K562 (cell line): ENCODE measurements at regions not wholly inside any gene's neighbourhood (a gene's known extent, or its start where the extent isn't known, plus 50 kb on each side); places are given as distances from the start of the nearest gene placed in this dataset.

Experiments
- BCOR ChIP-seq: fragments of 450-650 bp; IDR thresholded peaks from 2 replicates; pipeline ENCODE4 v1.6.1; 2016
- CBFB ChIP-seq: sonication (generic); formaldehyde crosslinking; IDR thresholded peaks from 2 replicates; pipeline ENCODE4 v1.4.0; 2020; ENCODE audit warnings: mild to moderate bottlenecking, missing genetic modification reagents
- ELF2 ChIP-seq: fragments of 250-450 bp; sonication (Bioruptor Pico); IDR thresholded peaks from 2 replicates; pipeline ENCODE4 v1.5.0; 2021; ENCODE audit warnings: mild to moderate bottlenecking
- KAT2B ChIP-seq: IDR thresholded peaks from one replicate; pipeline ENCODE4 v1.6.1; 2012; ENCODE audit warnings: low read depth, mild to moderate bottlenecking, control low read depth, inconsistent platforms, low read length, moderate library complexity
- TAF9B ChIP-seq: fragments of 450-650 bp; IDR thresholded peaks from 2 replicates; pipeline ENCODE4 v1.6.1; 2018; ENCODE audit warnings: mild to moderate bottlenecking; ENCODE audit not compliant: partially characterized antibody
- XRCC5 ChIP-seq: fragments of 200-400 bp; formaldehyde crosslinking; IDR thresholded peaks from 2 replicates; pipeline ENCODE4 v1.6.1; 2017; ENCODE audit warnings: low read depth, mild to moderate bottlenecking, low read length
- TF ChIP-seq, protein P1 (sequence below): fragments of 250-450 bp; sonication (Bioruptor Pico); IDR thresholded peaks from 2 replicates; pipeline ENCODE4 v1.4.0; 2020
- TF ChIP-seq, protein P2 (sequence below): fragments of 450-650 bp; IDR thresholded peaks from 2 replicates; pipeline ENCODE4 v1.6.1; 2016; ENCODE audit warnings: mild to moderate bottlenecking
- TF ChIP-seq, protein P3 (sequence below): fragments of 250-450 bp; sonication (Bioruptor Pico); IDR thresholded peaks from 2 replicates; pipeline ENCODE4 v1.5.0; 2021; ENCODE audit warnings: mild to moderate bottlenecking, borderline replicate concordance

DNA sequence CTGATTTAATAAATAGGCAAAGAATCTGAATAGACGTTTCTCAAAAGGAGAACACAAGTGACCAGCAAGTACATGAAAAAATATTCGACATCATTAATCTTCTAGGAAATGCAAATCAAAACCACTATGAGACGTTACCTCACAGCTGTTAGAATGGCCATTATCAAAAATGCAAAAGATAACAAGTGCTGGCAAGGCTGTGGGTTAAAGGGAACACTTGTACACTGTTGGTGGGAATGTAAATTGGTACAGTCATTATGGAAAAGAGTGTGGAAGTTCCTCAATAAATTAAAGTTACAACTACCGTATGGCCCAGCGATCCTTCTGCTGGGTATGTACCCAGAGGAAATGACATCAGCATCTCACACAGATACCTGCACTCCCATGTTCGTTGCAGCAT, 253.9 kb upstream of the BMP2 start (continued):
- TF ChIP-seq, protein P1, sequence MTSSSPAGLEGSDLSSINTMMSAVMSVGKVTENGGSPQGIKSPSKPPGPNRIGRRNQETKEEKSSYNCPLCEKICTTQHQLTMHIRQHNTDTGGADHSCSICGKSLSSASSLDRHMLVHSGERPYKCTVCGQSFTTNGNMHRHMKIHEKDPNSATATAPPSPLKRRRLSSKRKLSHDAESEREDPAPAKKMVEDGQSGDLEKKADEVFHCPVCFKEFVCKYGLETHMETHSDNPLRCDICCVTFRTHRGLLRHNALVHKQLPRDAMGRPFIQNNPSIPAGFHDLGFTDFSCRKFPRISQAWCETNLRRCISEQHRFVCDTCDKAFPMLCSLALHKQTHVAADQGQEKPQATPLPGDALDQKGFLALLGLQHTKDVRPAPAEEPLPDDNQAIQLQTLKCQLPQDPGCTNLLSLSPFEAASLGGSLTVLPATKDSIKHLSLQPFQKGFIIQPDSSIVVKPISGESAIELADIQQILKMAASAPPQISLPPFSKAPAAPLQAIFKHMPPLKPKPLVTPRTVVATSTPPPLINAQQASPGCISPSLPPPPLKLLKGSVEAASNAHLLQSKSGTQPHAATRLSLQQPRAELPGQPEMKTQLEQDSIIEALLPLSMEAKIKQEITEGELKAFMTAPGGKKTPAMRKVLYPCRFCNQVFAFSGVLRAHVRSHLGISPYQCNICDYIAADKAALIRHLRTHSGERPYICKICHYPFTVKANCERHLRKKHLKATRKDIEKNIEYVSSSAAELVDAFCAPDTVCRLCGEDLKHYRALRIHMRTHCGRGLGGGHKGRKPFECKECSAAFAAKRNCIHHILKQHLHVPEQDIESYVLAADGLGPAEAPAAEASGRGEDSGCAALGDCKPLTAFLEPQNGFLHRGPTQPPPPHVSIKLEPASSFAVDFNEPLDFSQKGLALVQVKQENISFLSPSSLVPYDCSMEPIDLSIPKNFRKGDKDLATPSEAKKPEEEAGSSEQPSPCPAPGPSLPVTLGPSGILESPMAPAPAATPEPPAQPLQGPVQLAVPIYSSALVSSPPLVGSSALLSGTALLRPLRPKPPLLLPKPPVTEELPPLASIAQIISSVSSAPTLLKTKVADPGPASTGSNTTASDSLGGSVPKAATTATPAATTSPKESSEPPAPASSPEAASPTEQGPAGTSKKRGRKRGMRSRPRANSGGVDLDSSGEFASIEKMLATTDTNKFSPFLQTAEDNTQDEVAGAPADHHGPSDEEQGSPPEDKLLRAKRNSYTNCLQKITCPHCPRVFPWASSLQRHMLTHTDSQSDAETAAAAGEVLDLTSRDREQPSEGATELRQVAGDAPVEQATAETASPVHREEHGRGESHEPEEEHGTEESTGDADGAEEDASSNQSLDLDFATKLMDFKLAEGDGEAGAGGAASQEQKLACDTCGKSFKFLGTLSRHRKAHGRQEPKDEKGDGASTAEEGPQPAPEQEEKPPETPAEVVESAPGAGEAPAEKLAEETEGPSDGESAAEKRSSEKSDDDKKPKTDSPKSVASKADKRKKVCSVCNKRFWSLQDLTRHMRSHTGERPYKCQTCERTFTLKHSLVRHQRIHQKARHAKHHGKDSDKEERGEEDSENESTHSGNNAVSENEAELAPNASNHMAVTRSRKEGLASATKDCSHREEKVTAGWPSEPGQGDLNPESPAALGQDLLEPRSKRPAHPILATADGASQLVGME (CRISPR knock-in tag) = no peak
- no peak for TF ChIP-seq CBFB (CRISPR knock-in tag)
- TF ChIP-seq TAF9B = no peak
- TF ChIP-seq KAT2B = no peak
- TF ChIP-seq ELF2 = no peak
- TF ChIP-seq BCOR = no peak
- TF ChIP-seq, protein P2, sequence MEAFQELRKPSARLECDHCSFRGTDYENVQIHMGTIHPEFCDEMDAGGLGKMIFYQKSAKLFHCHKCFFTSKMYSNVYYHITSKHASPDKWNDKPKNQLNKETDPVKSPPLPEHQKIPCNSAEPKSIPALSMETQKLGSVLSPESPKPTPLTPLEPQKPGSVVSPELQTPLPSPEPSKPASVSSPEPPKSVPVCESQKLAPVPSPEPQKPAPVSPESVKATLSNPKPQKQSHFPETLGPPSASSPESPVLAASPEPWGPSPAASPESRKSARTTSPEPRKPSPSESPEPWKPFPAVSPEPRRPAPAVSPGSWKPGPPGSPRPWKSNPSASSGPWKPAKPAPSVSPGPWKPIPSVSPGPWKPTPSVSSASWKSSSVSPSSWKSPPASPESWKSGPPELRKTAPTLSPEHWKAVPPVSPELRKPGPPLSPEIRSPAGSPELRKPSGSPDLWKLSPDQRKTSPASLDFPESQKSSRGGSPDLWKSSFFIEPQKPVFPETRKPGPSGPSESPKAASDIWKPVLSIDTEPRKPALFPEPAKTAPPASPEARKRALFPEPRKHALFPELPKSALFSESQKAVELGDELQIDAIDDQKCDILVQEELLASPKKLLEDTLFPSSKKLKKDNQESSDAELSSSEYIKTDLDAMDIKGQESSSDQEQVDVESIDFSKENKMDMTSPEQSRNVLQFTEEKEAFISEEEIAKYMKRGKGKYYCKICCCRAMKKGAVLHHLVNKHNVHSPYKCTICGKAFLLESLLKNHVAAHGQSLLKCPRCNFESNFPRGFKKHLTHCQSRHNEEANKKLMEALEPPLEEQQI = no peak
- no peak for TF ChIP-seq XRCC5
- TF ChIP-seq, protein P3, sequence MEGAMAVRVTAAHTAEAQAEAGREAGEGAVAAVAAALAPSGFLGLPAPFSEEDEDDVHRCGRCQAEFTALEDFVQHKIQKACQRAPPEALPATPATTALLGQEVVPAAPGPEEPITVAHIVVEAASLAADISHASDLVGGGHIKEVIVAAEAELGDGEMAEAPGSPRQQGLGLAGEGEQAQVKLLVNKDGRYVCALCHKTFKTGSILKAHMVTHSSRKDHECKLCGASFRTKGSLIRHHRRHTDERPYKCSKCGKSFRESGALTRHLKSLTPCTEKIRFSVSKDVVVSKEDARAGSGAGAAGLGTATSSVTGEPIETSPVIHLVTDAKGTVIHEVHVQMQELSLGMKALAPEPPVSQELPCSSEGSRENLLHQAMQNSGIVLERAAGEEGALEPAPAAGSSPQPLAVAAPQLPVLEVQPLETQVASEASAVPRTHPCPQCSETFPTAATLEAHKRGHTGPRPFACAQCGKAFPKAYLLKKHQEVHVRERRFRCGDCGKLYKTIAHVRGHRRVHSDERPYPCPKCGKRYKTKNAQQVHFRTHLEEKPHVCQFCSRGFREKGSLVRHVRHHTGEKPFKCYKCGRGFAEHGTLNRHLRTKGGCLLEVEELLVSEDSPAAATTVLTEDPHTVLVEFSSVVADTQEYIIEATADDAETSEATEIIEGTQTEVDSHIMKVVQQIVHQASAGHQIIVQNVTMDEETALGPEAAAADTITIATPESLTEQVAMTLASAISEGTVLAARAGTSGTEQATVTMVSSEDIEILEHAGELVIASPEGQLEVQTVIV (CRISPR knock-in tag) = no peak
